Activated T-helper 1 cell treated with Interleukin-2 at 50 U/mL for 16 hours (primary cell): ENCODE measurements at regions not wholly inside any gene's neighbourhood (a gene's known extent, or its start where the extent isn't known, plus 50 kb on each side); places are given as distances from the start of the nearest gene placed in this dataset.
A peak's percentile ranks its signal among the peaks of the same experiment; 100 is the strongest.
"Not testable (repeated sequence)": the region's sequence is repeated elsewhere in the genome, so short reads cannot be mapped to it uniquely, and the experiment has no call there.

Source experiments
- DNase-seq: peaks from one replicate; pipeline ENCODE4 v3.0.0-alpha.2; 2020; ENCODE audit warnings: low read depth

DNA sequence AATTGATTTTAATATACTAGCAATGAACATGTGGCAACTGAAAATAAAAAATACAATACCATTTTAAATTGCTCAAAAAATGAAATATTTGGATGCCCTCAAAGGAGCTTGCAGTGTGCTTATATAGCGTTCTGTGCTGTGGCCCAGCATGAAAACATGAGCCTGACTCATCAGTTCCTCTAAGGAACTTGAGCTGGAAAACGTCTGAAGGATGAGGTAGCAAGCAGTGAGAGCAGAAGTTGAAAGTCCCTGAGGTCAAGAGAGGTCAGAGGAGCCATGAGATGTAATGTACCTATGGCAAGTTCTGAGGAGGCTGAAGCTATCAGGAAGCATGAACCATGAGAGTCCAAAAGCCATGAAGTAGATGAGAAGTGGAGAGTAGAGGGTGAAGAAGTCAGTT, 59.7 kb downstream of the HMGB3 start:
- DNase-seq: no peak

DNA sequence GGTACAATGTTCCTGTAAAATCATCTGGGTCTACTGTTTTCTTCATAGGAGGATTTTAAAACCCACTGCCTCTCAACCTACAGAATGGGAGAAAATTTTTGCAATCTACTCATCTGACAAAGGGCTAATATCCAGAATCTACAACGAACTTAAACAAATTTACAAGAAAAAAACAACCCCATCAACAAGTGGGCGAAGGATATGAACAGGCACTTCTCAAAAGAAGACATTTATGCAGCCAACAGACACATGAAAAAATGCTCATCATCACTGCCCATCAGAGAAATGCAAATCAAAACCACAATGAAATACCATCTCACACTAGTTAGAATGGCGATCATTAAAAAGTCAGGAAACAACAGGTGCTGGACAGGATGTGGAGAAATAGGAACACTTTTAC, 83.2 kb downstream of the HMGB3 start:
- DNase-seq: not testable (repeated sequence)

DNA sequence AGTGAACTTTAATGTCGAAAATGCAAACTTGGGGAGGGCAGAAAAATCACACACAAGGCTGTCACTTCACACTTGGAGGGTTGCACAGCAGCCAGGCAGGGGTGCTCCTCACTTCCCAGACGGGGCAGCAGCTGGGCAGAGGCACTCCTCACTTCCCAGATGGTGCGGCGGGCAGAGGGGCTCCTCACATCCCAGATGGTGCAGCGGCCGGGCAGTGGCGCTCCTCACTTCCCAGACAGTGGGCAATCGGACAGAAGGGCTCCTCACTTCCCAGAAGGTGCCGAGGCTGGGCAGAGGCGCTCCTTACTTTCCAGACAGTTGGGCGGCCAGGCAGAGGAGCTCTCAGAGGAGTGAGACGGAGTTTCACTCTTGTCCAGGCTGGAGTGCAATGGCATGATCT, 90.6 kb downstream of the HMGB3 start:
- DNase-seq: no peak

DNA sequence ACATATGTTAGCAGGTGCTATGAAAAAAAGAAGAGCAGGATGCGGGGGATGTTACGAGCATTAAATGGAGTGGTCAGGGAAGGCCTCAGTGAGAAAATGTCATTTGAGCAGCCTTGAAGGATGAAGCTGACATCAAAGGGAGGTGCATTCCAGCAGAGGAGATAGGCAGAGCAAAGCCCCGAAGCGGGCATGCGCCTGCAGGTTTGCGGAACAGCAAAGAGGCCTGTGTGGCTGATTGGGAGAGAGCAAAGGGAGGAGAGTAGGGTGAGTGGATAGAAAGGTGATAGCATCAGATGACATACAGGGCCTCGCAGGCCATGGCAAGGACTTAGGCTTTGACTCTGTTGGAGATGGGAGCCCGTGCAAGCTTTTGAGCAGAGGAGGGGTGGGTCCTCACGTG, 95.4 kb upstream of the GPR50 start:
- no peak for DNase-seq

DNA sequence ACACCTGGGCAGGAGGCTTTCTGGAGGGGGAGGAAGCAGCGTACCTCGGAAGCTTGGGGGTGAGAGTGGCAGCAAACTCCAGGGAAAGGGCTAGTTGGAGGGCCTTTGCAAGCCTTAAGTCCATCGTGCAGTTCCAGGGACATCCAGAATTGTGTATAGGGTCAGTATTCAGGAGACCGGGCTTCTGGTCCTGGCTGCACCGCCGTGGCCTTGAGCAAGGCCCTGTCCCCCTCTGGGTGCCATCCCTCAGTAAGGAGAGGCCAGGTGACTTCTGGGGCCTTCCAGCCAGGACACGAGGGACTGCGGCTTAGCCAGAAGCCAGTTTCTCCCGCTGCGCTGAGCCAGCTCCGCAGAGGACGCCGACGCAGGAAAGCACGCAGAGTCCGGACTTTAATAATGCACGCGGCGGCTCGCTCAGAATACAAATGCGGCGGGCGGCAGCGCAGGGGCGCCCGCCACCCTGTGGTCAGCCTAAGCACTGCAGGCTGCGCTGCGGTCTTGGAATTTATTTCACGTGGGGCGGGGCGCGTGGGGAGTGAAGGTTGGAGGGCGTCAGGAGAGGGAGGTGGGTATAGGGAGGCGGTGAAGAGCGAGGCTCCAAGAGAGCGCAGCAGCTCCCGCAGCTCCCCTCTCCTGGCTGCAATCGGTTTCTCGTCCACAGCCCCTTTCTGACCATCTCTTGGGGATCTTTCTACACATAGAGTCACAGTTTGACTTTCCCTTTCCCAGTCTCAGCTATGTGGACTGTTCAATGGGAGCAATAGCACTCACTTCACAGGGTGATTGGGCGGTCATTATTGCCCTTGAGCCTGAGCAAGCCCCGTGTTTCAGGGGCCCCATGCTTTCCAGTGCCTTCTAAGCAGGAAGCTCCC, 94.1 kb upstream of the GPR50 start:
- peak; percentile 26 for DNase-seq

DNA sequence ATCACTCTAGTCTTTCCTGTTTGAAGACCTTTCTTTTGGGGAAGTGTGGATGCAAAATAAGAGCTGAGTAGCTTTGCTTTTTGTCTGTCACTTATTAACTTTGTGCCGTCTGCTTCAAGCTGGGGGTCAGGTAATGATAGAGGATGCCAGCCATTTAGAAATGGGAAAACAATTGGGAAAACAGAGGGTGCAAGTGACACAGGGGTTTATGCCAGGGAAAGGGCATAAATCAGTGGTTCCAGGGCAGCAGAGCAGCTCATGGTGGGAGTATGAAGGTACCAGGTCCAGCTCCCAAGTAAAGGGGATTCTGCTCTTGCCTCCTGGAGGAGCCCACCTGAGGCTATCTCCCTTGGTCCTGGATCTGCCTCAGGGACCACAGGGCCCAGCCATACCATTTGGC, 91.9 kb upstream of the GPR50 start:
- no peak for DNase-seq

DNA sequence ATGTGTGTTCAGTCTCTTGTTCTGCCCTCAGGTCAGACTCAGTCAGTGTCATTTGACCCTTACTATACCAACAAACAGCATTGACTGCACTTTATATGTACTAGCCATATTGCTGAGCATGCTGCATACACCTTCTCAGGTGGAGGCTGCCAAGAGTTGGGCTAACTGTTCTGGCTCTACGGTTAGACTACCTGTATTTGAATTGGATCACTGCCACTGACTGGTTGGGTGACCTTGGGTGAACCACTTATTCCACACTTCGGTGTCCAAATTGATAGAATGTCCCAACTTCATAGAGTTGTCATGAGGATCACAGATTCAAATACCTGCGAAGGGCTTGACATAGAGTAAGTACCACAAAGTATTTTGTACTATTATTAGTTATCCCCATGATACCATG, 91.2 kb upstream of the GPR50 start:
- DNase-seq: no peak

DNA sequence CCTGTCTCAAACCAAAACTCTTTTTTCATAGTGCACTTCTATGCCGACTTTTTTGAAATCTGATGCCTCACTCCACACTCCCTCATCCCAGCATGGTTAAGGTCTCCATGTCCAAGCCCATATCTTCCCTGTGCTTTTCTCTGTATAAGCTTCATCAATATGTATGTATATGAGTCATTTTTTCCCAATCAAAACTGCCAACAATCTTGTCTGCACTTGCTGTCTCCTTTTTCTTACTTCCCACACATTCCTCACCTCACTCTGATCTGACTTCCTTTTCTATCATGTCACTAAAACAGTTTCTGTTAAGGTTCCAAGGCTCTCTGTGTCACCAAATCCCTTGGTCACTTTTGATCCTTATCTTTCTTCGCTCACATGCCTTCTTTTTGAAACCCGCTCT, 88.2 kb upstream of the GPR50 start:
- no peak for DNase-seq

DNA sequence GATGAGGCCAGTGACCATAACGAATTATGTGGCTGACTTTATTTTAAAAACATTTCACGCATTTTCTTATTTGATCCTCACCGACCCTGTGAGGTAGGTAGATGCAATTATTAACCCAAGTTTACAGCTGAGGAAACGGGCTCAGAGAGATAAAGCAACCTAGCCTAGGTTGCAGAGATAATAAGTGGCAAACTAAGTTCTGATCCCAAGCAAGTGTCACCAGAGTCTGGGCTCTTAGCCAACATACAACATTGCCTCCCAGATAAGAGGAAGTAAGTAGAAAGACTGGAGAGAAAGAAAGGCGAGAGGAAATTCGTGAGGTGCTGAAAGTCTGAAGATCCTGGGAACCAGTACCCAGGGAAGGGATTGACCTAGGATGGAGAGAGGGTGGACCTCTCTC, 77.4 kb upstream of the GPR50 start:
- DNase-seq: no peak

DNA sequence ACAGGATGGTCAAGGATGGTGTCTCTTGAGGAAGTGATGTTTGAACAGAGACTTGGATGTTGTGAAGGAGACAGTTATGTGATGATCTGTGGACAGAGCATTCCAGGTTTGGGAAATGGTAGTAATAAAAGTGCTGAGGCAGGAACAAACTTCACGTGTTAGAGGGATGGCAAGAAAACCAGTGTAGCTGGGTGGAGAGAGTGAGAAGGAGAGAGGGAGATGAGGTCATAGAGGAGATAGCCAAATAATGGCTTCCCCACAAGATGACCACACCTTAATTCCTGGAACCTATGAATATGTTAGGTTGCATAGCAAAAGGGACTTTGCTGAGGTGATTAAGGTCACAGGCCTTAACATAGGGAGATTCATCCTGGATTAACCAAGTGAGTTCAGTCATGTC, 75.6 kb upstream of the GPR50 start:
- no peak for DNase-seq

DNA sequence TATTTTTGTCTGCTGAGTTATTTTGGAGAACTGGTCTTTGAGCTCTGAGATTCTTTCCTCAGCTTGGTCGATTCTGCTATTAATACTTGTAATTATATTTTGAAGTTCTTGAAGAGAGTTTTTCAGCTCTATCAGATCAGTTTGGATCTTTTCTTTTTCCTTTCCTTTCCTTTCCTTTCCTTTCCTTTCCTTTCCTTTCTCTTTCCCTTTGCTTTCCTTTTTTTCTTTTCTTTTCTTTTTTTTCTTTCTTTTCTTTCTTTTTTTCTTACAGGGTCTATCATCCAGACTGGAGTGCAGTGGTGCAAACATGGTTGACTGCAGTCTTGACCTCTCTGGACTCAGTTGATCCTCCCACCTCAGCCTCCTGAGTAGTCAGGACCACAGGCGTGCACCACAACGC, 63.2 kb upstream of the GPR50 start:
- not testable (repeated sequence) for DNase-seq
